ENCODE measurements at regions not wholly inside any gene's neighbourhood (a gene's known extent, or its start where the extent isn't known, plus 50 kb on each side); places are given as distances from the start of the nearest gene placed in this dataset.

DNA sequence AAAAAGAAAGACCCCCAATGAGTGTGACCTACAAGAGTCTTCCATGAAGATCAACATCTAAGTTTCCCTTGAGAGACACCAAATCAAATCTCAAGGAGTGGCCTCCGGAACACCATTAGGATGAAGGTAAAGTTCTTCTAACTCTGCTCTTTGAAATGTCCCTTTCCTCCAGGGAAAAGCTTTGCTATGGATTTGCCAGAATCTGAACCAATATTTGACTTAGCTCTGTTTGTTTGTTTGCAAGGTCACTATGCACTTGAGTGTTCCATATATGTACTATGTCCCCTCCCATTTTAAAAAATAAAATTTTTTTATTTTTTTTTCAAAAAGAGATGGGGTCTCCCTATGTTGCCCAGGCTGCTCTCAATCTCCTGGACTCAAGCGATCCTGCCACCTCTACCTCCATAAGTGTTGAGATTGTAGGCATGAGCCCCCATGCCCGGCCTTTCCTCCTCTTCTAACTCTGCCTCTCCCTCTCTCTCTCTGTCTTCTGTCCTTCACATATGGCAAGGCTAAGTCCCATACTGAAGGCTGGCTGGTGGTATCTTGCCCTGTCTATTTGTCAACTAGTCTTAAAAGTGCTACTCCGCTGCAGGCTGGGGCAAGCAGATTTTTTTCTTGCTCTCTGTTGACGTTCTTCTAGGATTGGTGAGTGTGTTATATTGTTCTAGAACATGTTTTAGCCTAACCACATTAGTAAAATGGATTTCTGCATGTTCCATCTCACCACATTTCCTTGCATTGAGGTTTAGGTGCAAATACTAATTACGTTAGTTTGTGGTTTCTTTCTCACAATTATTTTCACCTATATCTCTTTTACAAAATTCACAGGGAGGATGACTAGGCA is 276.7 kb upstream of the DYNLRB2 start:
- intact Hi-C loops (cut with micrococcal nuclease; ENCODE audit: unreplicated experiment), result no loop called here
- no peak for TF ChIP-seq EZH2 (IDR thresholded peaks at IDR 0.05; ENCODE audit: borderline replicate concordance, low read depth, low read length, poor library complexity, severe bottlenecking)
- TF ChIP-seq, protein P1, sequence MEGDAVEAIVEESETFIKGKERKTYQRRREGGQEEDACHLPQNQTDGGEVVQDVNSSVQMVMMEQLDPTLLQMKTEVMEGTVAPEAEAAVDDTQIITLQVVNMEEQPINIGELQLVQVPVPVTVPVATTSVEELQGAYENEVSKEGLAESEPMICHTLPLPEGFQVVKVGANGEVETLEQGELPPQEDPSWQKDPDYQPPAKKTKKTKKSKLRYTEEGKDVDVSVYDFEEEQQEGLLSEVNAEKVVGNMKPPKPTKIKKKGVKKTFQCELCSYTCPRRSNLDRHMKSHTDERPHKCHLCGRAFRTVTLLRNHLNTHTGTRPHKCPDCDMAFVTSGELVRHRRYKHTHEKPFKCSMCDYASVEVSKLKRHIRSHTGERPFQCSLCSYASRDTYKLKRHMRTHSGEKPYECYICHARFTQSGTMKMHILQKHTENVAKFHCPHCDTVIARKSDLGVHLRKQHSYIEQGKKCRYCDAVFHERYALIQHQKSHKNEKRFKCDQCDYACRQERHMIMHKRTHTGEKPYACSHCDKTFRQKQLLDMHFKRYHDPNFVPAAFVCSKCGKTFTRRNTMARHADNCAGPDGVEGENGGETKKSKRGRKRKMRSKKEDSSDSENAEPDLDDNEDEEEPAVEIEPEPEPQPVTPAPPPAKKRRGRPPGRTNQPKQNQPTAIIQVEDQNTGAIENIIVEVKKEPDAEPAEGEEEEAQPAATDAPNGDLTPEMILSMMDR (conservative IDR thresholded peaks at IDR 0.05; ENCODE audit: low read depth, low read length), result no peak
- POLR2A ChIA-PET (ENCODE audit: low non-redundant PET), result no interaction called here
- no peaks in the 10 kb centered on the region for H3K36me3 ChIP-seq (ENCODE audit: insufficient read depth, low read length, poor library complexity, severe bottlenecking)
- H3K27me3 ChIP-seq (replicated peaks; ENCODE audit: insufficient read depth, low read depth, low read length, poor library complexity), result no peaks in the 10 kb centered on the region
- no peaks in the 10 kb centered on the region for H3K9me3 ChIP-seq (ENCODE audit: low read depth, low read length, poor library complexity, severe bottlenecking)
- no peak for DNase-seq (ENCODE audit: low spot score)
- no TSS peak for BruUV-seq (replicated peaks)
- H3K4me1 ChIP-seq (ENCODE audit: insufficient read depth, low read length, poor library complexity, severe bottlenecking), result no peaks in the 10 kb centered on the region
- H3K4me3 ChIP-seq (ENCODE audit: low read depth, low read length, poor library complexity, severe bottlenecking), result no peak overlapping the region
- H3K27ac ChIP-seq (ENCODE audit: low read depth, low read length, poor library complexity, severe bottlenecking), result no peak overlapping the region
- CTCF ChIA-PET, result no interaction called here

DNA sequence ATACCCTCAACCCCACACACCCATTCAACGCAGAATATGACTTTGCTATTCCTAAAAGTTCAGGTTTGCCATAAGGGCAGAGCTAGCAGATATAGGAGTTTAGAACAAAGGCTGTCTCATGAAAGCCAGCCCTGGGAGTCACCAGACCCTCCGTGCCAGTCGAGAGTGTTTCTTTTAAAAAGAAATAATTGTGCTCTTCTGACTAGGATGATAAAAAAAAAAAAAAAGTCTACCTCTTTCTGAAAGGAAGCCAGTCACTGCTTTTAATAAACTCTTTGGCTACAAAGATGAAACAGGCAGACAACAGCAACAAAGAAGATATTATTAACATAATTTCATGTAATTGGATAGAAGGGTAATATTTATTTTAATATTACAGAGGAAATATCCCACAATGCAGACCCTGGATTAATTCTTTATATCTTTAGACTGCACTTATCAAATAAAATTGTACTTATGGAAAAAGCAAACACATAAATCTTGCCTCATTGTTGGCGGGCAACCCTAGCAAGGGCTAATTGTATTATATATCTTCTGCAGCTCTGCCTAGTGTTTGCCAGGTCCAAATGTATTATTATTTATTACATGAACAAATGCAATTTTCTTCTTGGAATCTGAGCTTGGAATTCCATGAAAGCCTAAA is 277.5 kb upstream of the DYNLRB2 start:
- ChIA-PET POLR2A (ENCODE audit: low non-redundant PET) (no interaction called here), CTCF (no interaction called here)
- Histone ChIP-seq H3K4me1 (ENCODE audit: insufficient read depth, low read length, poor library complexity, severe bottlenecking) (no peaks in the 10 kb centered on the region), H3K36me3 (ENCODE audit: insufficient read depth, low read length, poor library complexity, severe bottlenecking) (no peaks in the 10 kb centered on the region), H3K4me3 (ENCODE audit: low read depth, low read length, poor library complexity, severe bottlenecking) (no peak overlapping the region), H3K27ac (ENCODE audit: low read depth, low read length, poor library complexity, severe bottlenecking) (no peak overlapping the region), H3K9me3 (ENCODE audit: low read depth, low read length, poor library complexity, severe bottlenecking) (no peaks in the 10 kb centered on the region), H3K27me3 (replicated peaks; ENCODE audit: insufficient read depth, low read depth, low read length, poor library complexity) (no peaks in the 10 kb centered on the region)
- no peak for TF ChIP-seq EZH2 (IDR thresholded peaks at IDR 0.05; ENCODE audit: borderline replicate concordance, low read depth, low read length, poor library complexity, severe bottlenecking)
- TF ChIP-seq, protein P1 (conservative IDR thresholded peaks at IDR 0.05; ENCODE audit: low read depth, low read length), result no peak
- DNase-seq (ENCODE audit: low spot score), result no peak
- no TSS peak for BruUV-seq (replicated peaks)
- intact Hi-C loops (cut with micrococcal nuclease; ENCODE audit: unreplicated experiment), result no loop called here

DNA sequence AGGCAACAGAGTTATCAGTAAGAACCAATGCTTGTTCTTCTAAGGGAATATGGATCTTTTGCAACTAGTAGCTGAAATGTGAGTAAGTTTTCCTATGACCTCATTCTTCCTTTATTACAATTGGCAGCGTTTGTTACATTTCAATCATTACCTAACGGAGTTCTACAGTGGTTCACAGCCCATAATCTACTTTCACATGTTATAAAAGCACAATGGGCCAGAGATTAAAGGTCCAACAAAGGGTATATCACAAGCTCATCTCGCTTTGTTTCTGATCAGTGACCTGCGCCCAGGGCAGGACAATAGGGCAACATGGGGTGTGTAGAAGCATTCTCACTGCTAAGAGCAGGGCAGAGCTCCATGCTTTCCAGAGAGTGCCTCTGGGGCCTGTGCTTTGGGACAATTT is 279.9 kb upstream of the DYNLRB2 start:
- H3K9me3 ChIP-seq (ENCODE audit: low read depth, low read length, poor library complexity, severe bottlenecking), result no peaks in the 10 kb centered on the region
- intact Hi-C loops (cut with micrococcal nuclease; ENCODE audit: unreplicated experiment), result no loop called here
- POLR2A ChIA-PET (ENCODE audit: low non-redundant PET), result interaction anchor here (0.7 kb wide), 1 partner anchor 591 kb away, joined by 4 read pairs; no protein-coding TSS in a partner anchor
- no peak for DNase-seq (ENCODE audit: low spot score)
- CTCF ChIA-PET, result no interaction called here
- no TSS peak for BruUV-seq (replicated peaks)
- H3K4me3 ChIP-seq (ENCODE audit: low read depth, low read length, poor library complexity, severe bottlenecking), result no peak overlapping the region
- no peak for TF ChIP-seq EZH2 (IDR thresholded peaks at IDR 0.05; ENCODE audit: borderline replicate concordance, low read depth, low read length, poor library complexity, severe bottlenecking)
- TF ChIP-seq, protein P1 (conservative IDR thresholded peaks at IDR 0.05; ENCODE audit: low read depth, low read length), result no peak
- no peaks in the 10 kb centered on the region for H3K36me3 ChIP-seq (ENCODE audit: insufficient read depth, low read length, poor library complexity, severe bottlenecking)
- no peak overlapping the region for H3K27ac ChIP-seq (ENCODE audit: low read depth, low read length, poor library complexity, severe bottlenecking)
- H3K4me1 ChIP-seq (ENCODE audit: insufficient read depth, low read length, poor library complexity, severe bottlenecking), result no peaks in the 10 kb centered on the region
- H3K27me3 ChIP-seq (replicated peaks; ENCODE audit: insufficient read depth, low read depth, low read length, poor library complexity), result no peaks in the 10 kb centered on the region
